ENCODE measurements at regions not wholly inside any gene's neighbourhood (a gene's known extent, or its start where the extent isn't known, plus 50 kb on each side); places are given as distances from the start of the nearest gene placed in this dataset.

DNA sequence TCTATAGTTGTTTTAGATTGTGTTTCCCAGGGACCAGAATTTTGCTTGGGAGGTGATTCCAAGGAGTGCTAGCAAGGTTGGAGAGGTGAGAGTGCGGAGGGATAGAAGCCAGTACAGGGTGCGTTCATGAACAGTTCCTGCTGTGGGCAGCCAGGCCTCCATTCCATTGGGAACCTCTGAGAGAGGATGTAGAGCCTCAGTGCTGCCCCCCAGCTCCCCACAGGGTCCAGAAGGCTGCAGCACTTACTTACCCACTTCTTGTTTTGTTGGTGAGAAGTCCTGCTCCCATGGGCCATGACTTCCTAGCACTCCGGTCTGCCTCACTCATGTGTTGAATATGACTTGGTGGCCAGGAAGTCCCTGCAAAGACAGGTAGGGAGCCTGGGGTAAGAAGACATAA is 128.2 kb upstream of the GAS1 start:
- no peak for TF ChIP-seq POLR2A (IDR thresholded peaks at IDR 0.05)
- TF ChIP-seq, protein P1, sequence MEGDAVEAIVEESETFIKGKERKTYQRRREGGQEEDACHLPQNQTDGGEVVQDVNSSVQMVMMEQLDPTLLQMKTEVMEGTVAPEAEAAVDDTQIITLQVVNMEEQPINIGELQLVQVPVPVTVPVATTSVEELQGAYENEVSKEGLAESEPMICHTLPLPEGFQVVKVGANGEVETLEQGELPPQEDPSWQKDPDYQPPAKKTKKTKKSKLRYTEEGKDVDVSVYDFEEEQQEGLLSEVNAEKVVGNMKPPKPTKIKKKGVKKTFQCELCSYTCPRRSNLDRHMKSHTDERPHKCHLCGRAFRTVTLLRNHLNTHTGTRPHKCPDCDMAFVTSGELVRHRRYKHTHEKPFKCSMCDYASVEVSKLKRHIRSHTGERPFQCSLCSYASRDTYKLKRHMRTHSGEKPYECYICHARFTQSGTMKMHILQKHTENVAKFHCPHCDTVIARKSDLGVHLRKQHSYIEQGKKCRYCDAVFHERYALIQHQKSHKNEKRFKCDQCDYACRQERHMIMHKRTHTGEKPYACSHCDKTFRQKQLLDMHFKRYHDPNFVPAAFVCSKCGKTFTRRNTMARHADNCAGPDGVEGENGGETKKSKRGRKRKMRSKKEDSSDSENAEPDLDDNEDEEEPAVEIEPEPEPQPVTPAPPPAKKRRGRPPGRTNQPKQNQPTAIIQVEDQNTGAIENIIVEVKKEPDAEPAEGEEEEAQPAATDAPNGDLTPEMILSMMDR (IDR thresholded peaks at IDR 0.05), result no peak

Data from testis (tissue), 2 donors.